ENCODE measurements at regions not wholly inside any gene's neighbourhood (a gene's known extent, or its start where the extent isn't known, plus 50 kb on each side); places are given as distances from the start of the nearest gene placed in this dataset.
"Not testable (repeated sequence)": the region's sequence is repeated elsewhere in the genome, so short reads cannot be mapped to it uniquely, and the experiment has no call there.

GRCh38 chr1:148377992-148378391 is 105.1 kb downstream of the PPIAL4G start:
- H3K27me3 Mint-ChIP-seq; H3K36me3 Mint-ChIP-seq; H3K9me3 Mint-ChIP-seq; H3K4me3 Mint-ChIP-seq; ATAC-seq (ENCODE audit: low read depth in 2 of 2); H3K27ac Mint-ChIP-seq; DNase-seq: not testable (repeated sequence)
- H3K4me1 Mint-ChIP-seq, result peaks cover 4 to 30% (median 20%) of the 10 kb centered on the region in 3 donors

- H3K4me1 Mint-ChIP-seq, result peaks cover 11 to 32% (median 23%) of the 10 kb centered on the region in 3 donors
- H3K27me3 Mint-ChIP-seq; H3K9me3 Mint-ChIP-seq; H3K27ac Mint-ChIP-seq; DNase-seq; H3K36me3 Mint-ChIP-seq; H3K4me3 Mint-ChIP-seq; ATAC-seq (ENCODE audit: low read depth in 2 of 2): not testable (repeated sequence)
Observed at GRCh38 chr1:148377045-148377444, 106.1 kb downstream of the PPIAL4G start.

GRCh38 chr1:148374101-148374500 is 109.0 kb downstream of the PPIAL4G start:
- Mint-ChIP-seq H3K4me1 (peaks cover 16 to 35% (median 28%) of the 10 kb centered on the region in 3 donors), H3K27me3 (no peaks in the 10 kb centered on the region), H3K9me3 (no peaks in the 10 kb centered on the region), H3K4me3 (no peak overlapping the region), H3K36me3 (no peaks in the 10 kb centered on the region), H3K27ac (no peak overlapping the region)
- DNase-seq, result no peak
- ATAC-seq (ENCODE audit: low read depth in 2 of 2), result no peak

- Mint-ChIP-seq H3K27me3 (no peaks in the 10 kb centered on the region), H3K36me3 (no peaks in the 10 kb centered on the region), H3K9me3 (no peaks in the 10 kb centered on the region), H3K4me3 (peak overlapping the region in 3 of 8 donors; percentile 4 to 52 (median 47)), H3K27ac (peak overlapping the region in 4 of 6 donors; percentile 57 to 85 (median 74)), H3K4me1 (peaks cover 16 to 32% (median 26%) of the 10 kb centered on the region in 3 donors)
- ATAC-seq (ENCODE audit: low read depth in 2 of 2), result no peak
- DNase-seq, result no peak
Observed at GRCh38 chr1:148373192-148373925, 109.7 kb downstream of the PPIAL4G start.

GRCh38 chr1:148372731-148373130 is 110.4 kb downstream of the PPIAL4G start:
- peak overlapping the region in 3 of 8 donors; percentile 4 to 52 (median 48) for H3K4me3 Mint-ChIP-seq
- peaks cover 16 to 32% (median 26%) of the 10 kb centered on the region in 3 donors for H3K4me1 Mint-ChIP-seq
- H3K36me3 Mint-ChIP-seq, result no peaks in the 10 kb centered on the region
- ATAC-seq (ENCODE audit: low read depth in 2 of 2), result no peak
- H3K27me3 Mint-ChIP-seq, result peaks cover 0 to 1% (median under 1%) of the 10 kb centered on the region in 3 donors
- peak overlapping the region; percentile 39 to 85 (median 66) for H3K27ac Mint-ChIP-seq
- no peaks in the 10 kb centered on the region for H3K9me3 Mint-ChIP-seq
- DNase-seq, result no peak

GRCh38 chr1:148372051-148372726 is 110.9 kb downstream of the PPIAL4G start:
- DNase-seq; ATAC-seq (ENCODE audit: low read depth in 2 of 2); H3K36me3 Mint-ChIP-seq; H3K27me3 Mint-ChIP-seq; H3K9me3 Mint-ChIP-seq: not testable (repeated sequence)
- Mint-ChIP-seq H3K27ac (peak overlapping the region in 3 of 6 donors; percentile 24 to 68 (median 50)), H3K4me3 (peak overlapping the region in 1 of 8 donors; percentile 52), H3K4me1 (peaks cover 16 to 32% (median 26%) of the 10 kb centered on the region in 3 donors)

GRCh38 chr1:148371551-148371994 is 111.5 kb downstream of the PPIAL4G start:
- H3K27me3 Mint-ChIP-seq, H3K36me3 Mint-ChIP-seq, H3K9me3 Mint-ChIP-seq: not testable (repeated sequence)
- H3K4me1 Mint-ChIP-seq, result peaks cover 16 to 32% (median 26%) of the 10 kb centered on the region in 3 donors
- H3K27ac Mint-ChIP-seq, result peak overlapping the region; percentile 28 to 79 (median 54)
- ATAC-seq (ENCODE audit: low read depth in 2 of 2) (peak; percentile 98 to 99), DNase-seq (peak; percentile 64)
- peak overlapping the region in 2 of 8 donors; percentile 8 to 66 for H3K4me3 Mint-ChIP-seq

GRCh38 chr1:148370661-148371060 is 112.4 kb downstream of the PPIAL4G start:
- not testable (repeated sequence) for ATAC-seq (ENCODE audit: low read depth in 2 of 2); H3K4me3 Mint-ChIP-seq; H3K9me3 Mint-ChIP-seq; H3K36me3 Mint-ChIP-seq; H3K27me3 Mint-ChIP-seq; DNase-seq
- H3K4me1 Mint-ChIP-seq, result peaks cover 16 to 32% (median 26%) of the 10 kb centered on the region in 3 donors
- peak overlapping the region in 1 of 6 donors; percentile 41 for H3K27ac Mint-ChIP-seq

- DNase-seq, result no peak
- Mint-ChIP-seq H3K36me3 (no peaks in the 10 kb centered on the region), H3K4me1 (peaks cover 13 to 26% (median 22%) of the 10 kb centered on the region in 3 donors), H3K27me3 (peaks cover 15 to 23% (median 16%) of the 10 kb centered on the region in 3 donors), H3K9me3 (no peaks in the 10 kb centered on the region), H3K27ac (no peak overlapping the region), H3K4me3 (no peak overlapping the region)
- ATAC-seq (ENCODE audit: low read depth in 2 of 2), result no peak
Observed at GRCh38 chr1:148367596-148367995, 115.5 kb downstream of the PPIAL4G start.

- not testable (repeated sequence) for ATAC-seq (ENCODE audit: low read depth in 2 of 2); H3K9me3 Mint-ChIP-seq; H3K36me3 Mint-ChIP-seq; DNase-seq
- Mint-ChIP-seq H3K27me3 (peaks cover 27 to 36% (median 29%) of the 10 kb centered on the region in 3 donors), H3K4me3 (peak overlapping the region in 1 of 8 donors; percentile 9), H3K4me1 (peaks cover 17 to 26% (median 25%) of the 10 kb centered on the region in 3 donors), H3K27ac (peak overlapping the region in 1 of 6 donors; percentile 19)
Observed at GRCh38 chr1:148366136-148366753, 116.9 kb downstream of the PPIAL4G start.

- not testable (repeated sequence) for H3K9me3 Mint-ChIP-seq; H3K27ac Mint-ChIP-seq; H3K36me3 Mint-ChIP-seq; H3K4me3 Mint-ChIP-seq; ATAC-seq (ENCODE audit: low read depth in 2 of 2); DNase-seq
- Mint-ChIP-seq H3K4me1 (peaks cover 18 to 24% (median 21%) of the 10 kb centered on the region in 3 donors), H3K27me3 (peaks cover 29 to 43% (median 33%) of the 10 kb centered on the region in 3 donors)
Observed at GRCh38 chr1:148365151-148365550, 118.0 kb downstream of the PPIAL4G start.

- not testable (repeated sequence) for H3K27ac Mint-ChIP-seq; ATAC-seq (ENCODE audit: low read depth in 2 of 2); H3K36me3 Mint-ChIP-seq; H3K9me3 Mint-ChIP-seq; H3K4me3 Mint-ChIP-seq; DNase-seq
- Mint-ChIP-seq H3K4me1 (peaks cover 18 to 24% (median 21%) of the 10 kb centered on the region in 3 donors), H3K27me3 (peaks cover 29 to 49% (median 35%) of the 10 kb centered on the region in 3 donors)
Observed at GRCh38 chr1:148363979-148364378, 119.1 kb downstream of the PPIAL4G start.

- H3K36me3 Mint-ChIP-seq, result no peaks in the 10 kb centered on the region
- H3K9me3 Mint-ChIP-seq, result no peaks in the 10 kb centered on the region
- peak overlapping the region in 4 of 8 donors; percentile 75 to 83 (median 81) for H3K4me3 Mint-ChIP-seq
- DNase-seq (no peak), ATAC-seq (ENCODE audit: low read depth in 2 of 2) (no peak)
- peaks cover 32 to 51% (median 35%) of the 10 kb centered on the region in 3 donors for H3K27me3 Mint-ChIP-seq
- no peak overlapping the region for H3K27ac Mint-ChIP-seq
- peaks cover 18 to 24% (median 21%) of the 10 kb centered on the region in 3 donors for H3K4me1 Mint-ChIP-seq
Observed at GRCh38 chr1:148363439-148363810, 119.7 kb downstream of the PPIAL4G start.
